OCI-LY3 (cell line): ENCODE measurements at regions not wholly inside any gene's neighbourhood (a gene's known extent, or its start where the extent isn't known, plus 50 kb on each side); places are given as distances from the start of the nearest gene placed in this dataset.

ENCODE experiments used
- H2AFZ ChIP-seq: fragments of 200-600, 300-600 bp; shearing (Covaris generic); 2 replicates; pipeline ENCODE4 v1.6.0; 2014; ENCODE audit warnings: antibody characterized with exemption, low read depth, low read length
- H3K27ac ChIP-seq: fragments of 200-600, 300-600 bp; sonication (generic); 2 replicates; pipeline ENCODE4 v1.5.1; 2014; ENCODE audit warnings: mild to moderate bottlenecking, low read length, moderate library complexity, mixed read lengths
- H3K27me3 ChIP-seq: fragments of 200-600, 300-600 bp; sonication (generic); 2 replicates; pipeline ENCODE4 v1.6.1; 2014; ENCODE audit warnings: low read depth, low read length, mixed read lengths
- H3K36me3 ChIP-seq: fragments of 200-600, 300-600 bp; sonication (generic); replicated peaks from 2 replicates; pipeline ENCODE3; 2014; ENCODE audit warnings: low read depth, low read length, mixed read lengths
- H3K4me1 ChIP-seq: fragments of 300-600, 200-600 bp; sonication (generic); 2 replicates; pipeline ENCODE4 v1.6.1; 2014; ENCODE audit warnings: low read length, mixed read lengths
- H3K4me2 ChIP-seq: fragments of 200-600, 300-600 bp; sonication (generic); 2 replicates; pipeline ENCODE4 v1.6.1; 2014; ENCODE audit warnings: low read length, mixed read lengths
- H3K4me3 ChIP-seq: fragments of 300-600, 200-600 bp; sonication (generic); 2 replicates; pipeline ENCODE4 v1.5.1; 2014; ENCODE audit warnings: antibody characterized with exemption, mild to moderate bottlenecking, low read length, moderate library complexity
- H3K79me2 ChIP-seq: fragments of 300-600, 200-600 bp; shearing (Covaris generic); 2 replicates; pipeline ENCODE4 v1.6.1; 2014; ENCODE audit warnings: mild to moderate bottlenecking, low read length, mixed read lengths
- H3K9ac ChIP-seq: fragments of 300-600, 200-600 bp; shearing (Covaris generic); 2 replicates; pipeline ENCODE4 v1.6.0; 2014; ENCODE audit warnings: mild to moderate bottlenecking, low read length, moderate library complexity
- H3K9me3 ChIP-seq: fragments of 200-600, 300-600 bp; shearing (Covaris generic); 2 replicates; pipeline ENCODE4 v1.6.1; 2014; ENCODE audit warnings: low read length, mixed read lengths; ENCODE audit not compliant: insufficient read depth
- H4K20me1 ChIP-seq: fragments of 200-600, 300-600 bp; sonication (generic); 2 replicates; pipeline ENCODE4 v1.6.1; 2016; ENCODE audit warnings: low read length, mixed read lengths; ENCODE audit not compliant: insufficient read depth
- CTCF ChIP-seq: fragments of 200-600, 300-600 bp; sonication (generic); IDR thresholded peaks from 2 replicates; pipeline ENCODE4 v1.5.1; 2014; ENCODE audit warnings: antibody characterized with exemption, low read length, low read depth
- EZH2phosphoT487 ChIP-seq: fragments of 200-600 bp; shearing (Covaris generic); IDR thresholded peaks from 2 replicates; pipeline ENCODE4 v1.6.1; 2018; ENCODE audit warnings: antibody characterized with exemption, mixed run types, low read depth

DNA sequence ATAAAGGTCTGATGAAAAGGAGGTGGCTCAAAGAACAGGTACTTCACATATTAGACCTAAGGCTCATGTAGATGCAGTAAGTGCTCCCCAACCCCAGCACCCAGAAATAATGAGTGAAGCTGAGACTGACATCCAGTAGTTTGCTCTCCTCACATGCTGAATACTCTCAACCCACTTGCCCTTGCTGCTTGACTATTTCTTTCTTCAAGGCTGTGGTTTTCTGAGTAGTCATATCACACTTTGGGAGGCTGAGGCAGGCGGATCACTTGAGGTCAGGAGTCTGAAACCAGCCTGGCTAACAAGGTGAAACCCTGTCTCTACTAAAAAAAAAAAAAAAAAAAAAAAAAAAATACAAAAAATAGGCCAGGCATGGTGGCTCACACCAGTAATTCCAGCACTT, 51.5 kb upstream of the PRPS1 start:
- H3K27me3 ChIP-seq, result no peaks in the 10 kb centered on the region
- no peaks in the 10 kb centered on the region for H3K79me2 ChIP-seq
- H4K20me1 ChIP-seq, result no peaks in the 10 kb centered on the region
- TF ChIP-seq EZH2phosphoT487, result no peak
- no peak for TF ChIP-seq CTCF
- no peaks in the 10 kb centered on the region for H3K9me3 ChIP-seq
- H2AFZ ChIP-seq, result no peak overlapping the region
- H3K4me3 ChIP-seq, result no peak overlapping the region
- H3K4me1 ChIP-seq, result no peaks in the 10 kb centered on the region
- H3K4me2 ChIP-seq, result no peak overlapping the region
- no peaks in the 10 kb centered on the region for H3K36me3 ChIP-seq
- H3K27ac ChIP-seq, result no peak overlapping the region
- H3K9ac ChIP-seq, result no peak overlapping the region

DNA sequence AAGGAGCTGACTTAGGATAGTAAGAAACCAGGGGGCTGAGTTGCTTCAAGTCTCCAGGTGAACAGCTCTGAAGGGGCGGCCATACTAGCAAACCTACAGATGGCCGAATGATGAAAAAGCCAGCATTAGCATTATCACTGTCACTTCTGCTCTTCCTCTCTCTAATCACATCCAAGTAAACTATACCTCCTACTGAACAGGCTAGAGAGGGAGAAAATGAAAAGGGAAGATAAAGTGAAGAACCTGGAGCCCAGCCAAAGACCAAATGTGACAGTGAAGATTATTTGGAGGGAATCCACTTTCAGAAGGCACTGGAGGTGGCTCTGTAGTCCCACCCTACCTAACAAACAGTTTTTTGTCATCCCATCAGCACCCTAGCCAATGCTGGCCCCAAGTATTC, 50.4 kb upstream of the PRPS1 start:
- H2AFZ ChIP-seq, result no peak overlapping the region
- H3K4me2 ChIP-seq, result no peak overlapping the region
- H3K79me2 ChIP-seq, result no peaks in the 10 kb centered on the region
- no peak overlapping the region for H3K4me3 ChIP-seq
- no peaks in the 10 kb centered on the region for H4K20me1 ChIP-seq
- H3K36me3 ChIP-seq, result no peaks in the 10 kb centered on the region
- no peaks in the 10 kb centered on the region for H3K9me3 ChIP-seq
- H3K4me1 ChIP-seq, result no peaks in the 10 kb centered on the region
- no peaks in the 10 kb centered on the region for H3K27me3 ChIP-seq
- no peak overlapping the region for H3K9ac ChIP-seq
- TF ChIP-seq CTCF (no peak), EZH2phosphoT487 (no peak)
- no peak overlapping the region for H3K27ac ChIP-seq
